MM.1S (cell line): ENCODE measurements at regions not wholly inside any gene's neighbourhood (a gene's known extent, or its start where the extent isn't known, plus 50 kb on each side); places are given as distances from the start of the nearest gene placed in this dataset.

Experiments
- DNase-seq: peaks from one replicate; pipeline ENCODE4 v3.0.0-alpha.2; 2015
- H2AFZ ChIP-seq: fragments of 300-600 bp; sonication (generic); 2 replicates; pipeline ENCODE4 v1.6.0; 2016; ENCODE audit warnings: antibody characterized with exemption, low read length
- H3F3A ChIP-seq: fragments of 300-600 bp; sonication (generic); 2 replicates; pipeline ENCODE4 v1.6.1; 2016; ENCODE audit warnings: mild to moderate bottlenecking, antibody characterized with exemption, low read length, moderate library complexity, mixed read lengths; ENCODE audit not compliant: insufficient read depth
- H3K27ac ChIP-seq: fragments of 300-600 bp; sonication (generic); 2 replicates; pipeline ENCODE4 v1.5.1; 2016; ENCODE audit warnings: mild to moderate bottlenecking, low read length
- H3K27me3 ChIP-seq: fragments of 300-600 bp; sonication (generic); replicated peaks from 2 replicates; pipeline ENCODE4 v1.6.0; 2016; ENCODE audit warnings: low read length; ENCODE audit not compliant: insufficient read depth
- H3K36me3 ChIP-seq: fragments of 300-600 bp; sonication (generic); replicated peaks from 2 replicates; pipeline ENCODE4 v1.6.1; 2016; ENCODE audit warnings: mild to moderate bottlenecking, low read length, mixed read lengths; ENCODE audit not compliant: insufficient read depth
- H3K4me1 ChIP-seq: fragments of 300-600 bp; sonication (generic); 2 replicates; pipeline ENCODE4 v1.6.1; 2016; ENCODE audit warnings: low read length, mixed read lengths
- H3K4me2 ChIP-seq: fragments of 300-600 bp; sonication (generic); 2 replicates; pipeline ENCODE4 v1.6.0; 2016; ENCODE audit warnings: low read depth, low read length
- H3K4me3 ChIP-seq: fragments of 300-600 bp; sonication (generic); 2 replicates; pipeline ENCODE4 v1.5.1; 2016; ENCODE audit warnings: low read length, mixed read lengths
- H3K79me2 ChIP-seq: fragments of 300-600 bp; sonication (generic); 2 replicates; pipeline ENCODE4 v1.6.1; 2016; ENCODE audit warnings: mixed run types, low read length, mixed read lengths
- H3K9ac ChIP-seq: fragments of 300-600 bp; sonication (generic); 2 replicates; pipeline ENCODE4 v1.6.1; 2016; ENCODE audit warnings: low read length, mixed read lengths
- H3K9me2 ChIP-seq: fragments of 300-600 bp; sonication (generic); replicated peaks from 2 replicates; pipeline ENCODE4 v1.6.1; 2016; ENCODE audit warnings: mild to moderate bottlenecking, low read length, mixed read lengths; ENCODE audit not compliant: insufficient read depth
- H3K9me3 ChIP-seq: fragments of 300-600 bp; sonication (generic); replicated peaks from 2 replicates; pipeline ENCODE4 v1.6.1; 2016; ENCODE audit warnings: mild to moderate bottlenecking, low read length, mixed read lengths; ENCODE audit not compliant: insufficient read depth
- H4K20me1 ChIP-seq: fragments of 300-600 bp; sonication (generic); 2 replicates; pipeline ENCODE4 v1.6.1; 2016; ENCODE audit warnings: mild to moderate bottlenecking, low read length, moderate library complexity, mixed read lengths; ENCODE audit not compliant: insufficient read depth
- CTCF ChIP-seq: fragments of 300-600 bp; sonication (generic); IDR thresholded peaks from 2 replicates; pipeline ENCODE4 v1.5.1; 2016; ENCODE audit warnings: antibody characterized with exemption, low read length, mixed read lengths
- EZH2 ChIP-seq: fragments of 300-600 bp; sonication (generic); optimal IDR thresholded peaks from 2 replicates; pipeline ENCODE3; 2017; ENCODE audit warnings: low read depth, mild to moderate bottlenecking, antibody characterized with exemption, low read length, mixed read lengths
- EZH2phosphoT487 ChIP-seq: fragments of 300-600 bp; sonication (generic); IDR thresholded peaks from 2 replicates; pipeline ENCODE4 v1.6.1; 2018; ENCODE audit warnings: antibody characterized with exemption, low read length

- H3K27ac ChIP-seq, result no peak overlapping the region
- H3K36me3 ChIP-seq, result no peaks in the 10 kb centered on the region
- H3K9me3 ChIP-seq, result no peaks in the 10 kb centered on the region
- no peak overlapping the region for H2AFZ ChIP-seq
- no peaks in the 10 kb centered on the region for H3K79me2 ChIP-seq
- H3K4me2 ChIP-seq, result no peak overlapping the region
- no peaks in the 10 kb centered on the region for H4K20me1 ChIP-seq
- no peaks in the 10 kb centered on the region for H3K4me1 ChIP-seq
- H3K9ac ChIP-seq, result no peak overlapping the region
- no peaks in the 10 kb centered on the region for H3K27me3 ChIP-seq
- no peak for DNase-seq
- no peaks in the 10 kb centered on the region for H3F3A ChIP-seq
- TF ChIP-seq CTCF (no peak), EZH2phosphoT487 (no peak)
- no peak overlapping the region for H3K4me3 ChIP-seq
- H3K9me2 ChIP-seq, result no peaks in the 10 kb centered on the region
Measured at GRCh38 chr16:35414139-35414538, 1954.7 kb downstream of the TP53TG3F start.

DNA sequence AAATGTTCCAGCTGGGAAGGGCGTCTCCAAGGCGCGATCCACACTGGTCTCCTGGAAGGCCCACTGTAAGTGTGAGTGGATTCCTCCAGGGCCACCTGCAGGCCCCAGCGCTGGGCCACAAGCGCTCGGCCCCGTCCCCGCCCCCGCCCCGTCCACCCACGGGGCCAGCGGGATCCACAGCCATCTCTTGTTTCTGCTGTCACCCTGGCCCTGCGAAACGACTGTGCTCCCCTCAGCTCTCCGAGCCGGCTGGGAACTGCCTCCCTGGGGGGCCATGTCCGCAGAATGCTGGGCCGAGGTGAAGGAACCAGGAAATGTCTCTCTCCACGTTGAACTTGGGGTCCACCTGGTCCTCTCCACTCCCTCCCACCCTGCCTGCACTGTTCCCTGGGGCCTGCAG lies 1955.2 kb downstream of the TP53TG3F start:
- TF ChIP-seq CTCF (no peak), EZH2phosphoT487 (no peak), EZH2 (no peak)
- H3K79me2 ChIP-seq, result no peaks in the 10 kb centered on the region
- no peaks in the 10 kb centered on the region for H3K9me2 ChIP-seq
- no peaks in the 10 kb centered on the region for H4K20me1 ChIP-seq
- H3K36me3 ChIP-seq, result no peaks in the 10 kb centered on the region
- H3K27me3 ChIP-seq, result no peaks in the 10 kb centered on the region
- no peaks in the 10 kb centered on the region for H3F3A ChIP-seq
- no peak overlapping the region for H3K4me2 ChIP-seq
- no peak for DNase-seq
- H3K9ac ChIP-seq, result no peak overlapping the region
- no peak overlapping the region for H2AFZ ChIP-seq
- H3K27ac ChIP-seq, result no peak overlapping the region
- H3K4me1 ChIP-seq, result no peaks in the 10 kb centered on the region
- no peak overlapping the region for H3K4me3 ChIP-seq
- H3K9me3 ChIP-seq, result no peaks in the 10 kb centered on the region

DNA sequence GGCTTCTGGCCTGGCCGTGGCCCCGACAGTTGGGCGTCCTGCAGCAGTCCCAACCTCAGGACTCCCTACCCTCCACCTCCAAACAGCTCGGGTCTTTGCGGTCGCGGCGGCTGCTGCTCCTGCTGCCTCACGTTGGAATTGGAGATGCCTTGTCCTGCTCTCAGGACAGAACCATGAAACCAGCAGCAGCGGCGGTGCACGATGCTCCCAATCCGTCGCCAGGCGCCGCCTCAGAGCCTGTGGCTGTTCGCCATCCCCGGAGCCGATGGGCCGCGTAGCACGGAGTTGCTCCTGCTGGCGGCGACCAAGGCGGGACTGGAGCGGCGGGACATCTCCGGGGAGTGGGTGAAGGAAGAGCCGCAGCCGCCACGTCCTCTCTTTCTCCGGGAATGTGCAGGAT lies 1965.9 kb downstream of the TP53TG3F start:
- Histone ChIP-seq H3K79me2 (no peaks in the 10 kb centered on the region), H3K9ac (no peak overlapping the region), H3F3A (no peaks in the 10 kb centered on the region), H3K9me3 (no peaks in the 10 kb centered on the region), H3K4me3 (no peak overlapping the region), H3K27ac (no peak overlapping the region), H3K4me1 (no peaks in the 10 kb centered on the region), H2AFZ (no peak overlapping the region), H3K36me3 (no peaks in the 10 kb centered on the region), H3K4me2 (no peak overlapping the region), H4K20me1 (no peaks in the 10 kb centered on the region), H3K9me2 (no peaks in the 10 kb centered on the region), H3K27me3 (no peaks in the 10 kb centered on the region)
- DNase-seq, result no peak
- TF ChIP-seq EZH2phosphoT487 (no peak), CTCF (no peak), EZH2 (no peak)
